COR-L47 (cell line): ENCODE measurements at regions not wholly inside any gene's neighbourhood (a gene's known extent, or its start where the extent isn't known, plus 50 kb on each side); places are given as distances from the start of the nearest gene placed in this dataset.

Source experiments
- DNase-seq: peaks from one replicate; lab custom pipeline; 2025; lab: John Stamatoyannopoulos, UW

- DNase-seq: no peak
These were observed 208.9 kb upstream of the GAS1 start for GRCh38 chr9:87156247-87156646.

GRCh38 chr9:87157366-87158031 is 210.2 kb upstream of the GAS1 start:
- no peak for DNase-seq

GRCh38 chr9:87158765-87159164 is 211.5 kb upstream of the GAS1 start:
- DNase-seq: no peak

- no peak for DNase-seq
These were observed 213.1 kb upstream of the GAS1 start for GRCh38 chr9:87160148-87161102.

GRCh38 chr9:87167161-87167560 is 219.9 kb upstream of the GAS1 start:
- no peak for DNase-seq

GRCh38 chr9:87167582-87167981 is 220.3 kb upstream of the GAS1 start:
- DNase-seq: no peak

- no peak for DNase-seq
These were observed 231.0 kb upstream of the GAS1 start for GRCh38 chr9:87178302-87178701.

- no peak for DNase-seq
These were observed 232.4 kb upstream of the GAS1 start for GRCh38 chr9:87179553-87180340.

GRCh38 chr9:87180361-87180760 is 233.1 kb upstream of the GAS1 start:
- no peak for DNase-seq

GRCh38 chr9:87180841-87181240 is 233.5 kb upstream of the GAS1 start:
- no peak for DNase-seq

- DNase-seq: no peak
These were observed 234.4 kb upstream of the GAS1 start for GRCh38 chr9:87181670-87182069.

GRCh38 chr9:87184956-87185642 is 237.8 kb upstream of the GAS1 start:
- no peak for DNase-seq

- DNase-seq: no peak
These were observed 240.3 kb upstream of the GAS1 start for GRCh38 chr9:87187656-87188055.

GRCh38 chr9:87189006-87189405 is 241.7 kb upstream of the GAS1 start:
- DNase-seq: no peak

- no peak for DNase-seq
These were observed 245.8 kb upstream of the GAS1 start for GRCh38 chr9:87193151-87193550.

GRCh38 chr9:87193925-87194868 is 246.9 kb upstream of the GAS1 start:
- DNase-seq: no peak

GRCh38 chr9:87195306-87195705 is 248.0 kb upstream of the GAS1 start:
- no peak for DNase-seq

- DNase-seq: no peak
These were observed 250.2 kb upstream of the GAS1 start for GRCh38 chr9:87197349-87198130.

- DNase-seq: no peak
These were observed 251.4 kb upstream of the GAS1 start for GRCh38 chr9:87198716-87199115.

- DNase-seq: no peak
These were observed 252.0 kb upstream of the GAS1 start for GRCh38 chr9:87199278-87199677.
